ENCODE measurements at regions not wholly inside any gene's neighbourhood (a gene's known extent, or its start where the extent isn't known, plus 50 kb on each side); places are given as distances from the start of the nearest gene placed in this dataset.

GRCh38 chr10:14416308-14416700 lies 85.6 kb upstream of the FRMD4A start:
- POLR2A ChIA-PET, result no interaction called here
- DNase-seq (ENCODE audit: extremely low spot score), result no peak
- TF ChIP-seq CTCF (IDR thresholded peaks at IDR 0.05; ENCODE audit: control extremely low read depth, extremely low read depth, low read depth, missing control alignments), result no peak
- CTCF ChIA-PET, result no interaction called here

GRCh38 chr10:14415676-14416307 lies 85.1 kb upstream of the FRMD4A start:
- POLR2A ChIA-PET, result no interaction called here
- TF ChIP-seq CTCF (IDR thresholded peaks at IDR 0.05; ENCODE audit: control extremely low read depth, extremely low read depth, low read depth, missing control alignments), result no peak
- CTCF ChIA-PET, result interaction anchor here (1.4 kb wide), 1 partner anchor 13 kb away, joined by 3 read pairs; no protein-coding TSS in a partner anchor
- DNase-seq (ENCODE audit: extremely low spot score), result no peak

DNA sequence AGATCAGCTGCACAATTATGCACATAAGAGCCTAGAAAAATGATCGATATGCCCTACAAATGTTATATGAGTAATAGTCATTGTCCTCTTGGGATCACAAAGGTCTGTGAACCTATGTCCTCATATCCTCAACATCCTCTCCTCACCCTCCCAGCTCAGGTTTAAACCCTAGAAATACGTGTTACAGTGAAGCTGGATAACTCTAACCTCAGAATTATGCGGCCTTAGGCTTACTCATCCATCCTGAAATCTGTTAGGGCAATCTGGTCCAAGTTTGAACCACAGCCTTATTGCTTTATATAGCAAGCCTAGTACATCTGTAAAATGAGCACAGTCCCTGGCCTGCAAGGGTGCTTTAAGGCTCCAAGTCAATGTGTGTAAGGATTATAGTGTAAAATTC lies 84.2 kb upstream of the FRMD4A start:
- no peak for TF ChIP-seq CTCF (IDR thresholded peaks at IDR 0.05; ENCODE audit: control extremely low read depth, extremely low read depth, low read depth, missing control alignments)
- CTCF ChIA-PET, result interaction anchor here (1.4 kb wide), 1 partner anchor 12 kb away, joined by 3 read pairs; no protein-coding TSS in a partner anchor
- no peak for DNase-seq (ENCODE audit: extremely low spot score)
- POLR2A ChIA-PET, result no interaction called here

DNA sequence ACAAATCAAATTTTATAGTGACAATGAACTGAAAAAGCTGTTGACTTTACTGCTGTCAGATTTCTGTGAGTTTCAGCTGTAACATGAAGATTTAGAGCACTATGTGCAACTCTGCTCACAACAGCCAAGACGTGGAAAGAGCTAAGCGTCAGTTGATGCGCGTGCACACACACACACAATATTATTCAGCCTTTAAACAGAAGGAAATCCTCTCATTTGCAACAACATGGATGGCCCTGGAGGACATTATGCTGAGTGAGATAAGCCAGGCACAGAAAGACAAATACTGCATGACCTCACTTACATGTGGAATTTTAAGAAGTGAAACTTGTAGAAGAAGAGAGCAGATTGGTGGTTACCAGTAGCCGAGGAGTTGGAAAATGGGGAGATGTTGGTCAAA lies 82.8 kb upstream of the FRMD4A start:
- no peak for DNase-seq (ENCODE audit: extremely low spot score)
- no peak for TF ChIP-seq CTCF (IDR thresholded peaks at IDR 0.05; ENCODE audit: control extremely low read depth, extremely low read depth, low read depth, missing control alignments)
- ChIA-PET POLR2A (no interaction called here), CTCF (no interaction called here)

- TF ChIP-seq CTCF (IDR thresholded peaks at IDR 0.05; ENCODE audit: control extremely low read depth, extremely low read depth, low read depth, missing control alignments), result no peak
- CTCF ChIA-PET, result interaction anchor here (0.9 kb wide), 1 partner anchor 12 kb away, joined by 3 read pairs; no protein-coding TSS in a partner anchor
- POLR2A ChIA-PET, result no interaction called here
- DNase-seq (ENCODE audit: extremely low spot score), result no peak
These were observed 81.9 kb upstream of the FRMD4A start for GRCh38 chr10:14412624-14413023.

GRCh38 chr10:14409856-14410458 lies 79.2 kb upstream of the FRMD4A start:
- POLR2A ChIA-PET, result no interaction called here
- DNase-seq (ENCODE audit: extremely low spot score), result no peak
- CTCF ChIA-PET, result no interaction called here
- TF ChIP-seq CTCF (IDR thresholded peaks at IDR 0.05; ENCODE audit: control extremely low read depth, extremely low read depth, low read depth, missing control alignments), result no peak

All from GM10248 (cell line).